ENCODE measurements at regions not wholly inside any gene's neighbourhood (a gene's known extent, or its start where the extent isn't known, plus 50 kb on each side); places are given as distances from the start of the nearest gene placed in this dataset.
A peak's percentile ranks its signal among the peaks of the same experiment; 100 is the strongest.
"Not testable (repeated sequence)": the region's sequence is repeated elsewhere in the genome, so short reads cannot be mapped to it uniquely, and the experiment has no call there.

DNA sequence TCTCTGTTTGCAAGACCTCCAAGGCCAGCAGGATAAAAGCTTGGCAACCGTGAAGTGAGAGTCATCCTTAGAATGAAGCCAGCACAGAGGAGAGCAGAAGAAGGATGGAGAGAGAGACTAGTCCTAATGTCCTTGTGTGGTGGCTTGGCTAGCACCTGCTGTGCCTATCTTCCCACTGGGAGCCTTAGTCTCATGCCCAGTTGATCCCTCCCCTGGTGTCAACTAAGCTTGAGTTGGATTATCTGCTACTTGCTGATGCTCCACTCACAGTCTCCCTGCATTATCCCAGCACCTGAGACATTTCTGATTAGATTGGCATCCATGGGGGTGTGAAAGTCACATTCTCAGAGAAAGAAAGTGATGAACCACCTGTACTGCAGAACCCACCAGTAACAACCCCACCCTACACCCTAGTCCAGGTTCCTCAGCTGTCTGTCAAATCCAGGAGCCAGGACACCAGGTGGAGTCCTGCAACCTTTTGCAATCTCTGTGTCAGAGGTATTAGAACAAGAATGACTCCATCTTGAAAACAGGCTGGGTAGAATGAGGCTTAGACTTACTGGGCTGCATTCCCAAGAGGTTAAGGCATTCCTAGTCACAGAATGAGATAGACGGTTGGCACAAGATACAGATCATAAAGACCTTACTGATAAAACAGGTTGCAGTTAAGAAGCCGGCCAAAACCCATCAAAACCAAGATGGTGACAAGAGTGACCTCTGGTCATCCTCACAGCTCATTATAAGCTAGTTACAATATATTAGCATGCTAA is 460.2 kb upstream of the C16orf82 start:
- TF ChIP-seq, protein P1, sequence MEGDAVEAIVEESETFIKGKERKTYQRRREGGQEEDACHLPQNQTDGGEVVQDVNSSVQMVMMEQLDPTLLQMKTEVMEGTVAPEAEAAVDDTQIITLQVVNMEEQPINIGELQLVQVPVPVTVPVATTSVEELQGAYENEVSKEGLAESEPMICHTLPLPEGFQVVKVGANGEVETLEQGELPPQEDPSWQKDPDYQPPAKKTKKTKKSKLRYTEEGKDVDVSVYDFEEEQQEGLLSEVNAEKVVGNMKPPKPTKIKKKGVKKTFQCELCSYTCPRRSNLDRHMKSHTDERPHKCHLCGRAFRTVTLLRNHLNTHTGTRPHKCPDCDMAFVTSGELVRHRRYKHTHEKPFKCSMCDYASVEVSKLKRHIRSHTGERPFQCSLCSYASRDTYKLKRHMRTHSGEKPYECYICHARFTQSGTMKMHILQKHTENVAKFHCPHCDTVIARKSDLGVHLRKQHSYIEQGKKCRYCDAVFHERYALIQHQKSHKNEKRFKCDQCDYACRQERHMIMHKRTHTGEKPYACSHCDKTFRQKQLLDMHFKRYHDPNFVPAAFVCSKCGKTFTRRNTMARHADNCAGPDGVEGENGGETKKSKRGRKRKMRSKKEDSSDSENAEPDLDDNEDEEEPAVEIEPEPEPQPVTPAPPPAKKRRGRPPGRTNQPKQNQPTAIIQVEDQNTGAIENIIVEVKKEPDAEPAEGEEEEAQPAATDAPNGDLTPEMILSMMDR (IDR thresholded peaks at IDR 0.05; ENCODE audit: low read depth, low read length): no peak
- H3K9me3 ChIP-seq (ENCODE audit: severe bottlenecking): no peaks in the 10 kb centered on the region
- H3K27me3 ChIP-seq (ENCODE audit: insufficient read depth, low read depth, severe bottlenecking): peaks cover 6% of the 10 kb centered on the region
- H3K27ac ChIP-seq: no peak overlapping the region
- H3K36me3 ChIP-seq: no peaks in the 10 kb centered on the region
- H3K4me3 ChIP-seq (ENCODE audit: low read depth, low read length): no peak overlapping the region
- DNase-seq: peak; percentile 32

DNA sequence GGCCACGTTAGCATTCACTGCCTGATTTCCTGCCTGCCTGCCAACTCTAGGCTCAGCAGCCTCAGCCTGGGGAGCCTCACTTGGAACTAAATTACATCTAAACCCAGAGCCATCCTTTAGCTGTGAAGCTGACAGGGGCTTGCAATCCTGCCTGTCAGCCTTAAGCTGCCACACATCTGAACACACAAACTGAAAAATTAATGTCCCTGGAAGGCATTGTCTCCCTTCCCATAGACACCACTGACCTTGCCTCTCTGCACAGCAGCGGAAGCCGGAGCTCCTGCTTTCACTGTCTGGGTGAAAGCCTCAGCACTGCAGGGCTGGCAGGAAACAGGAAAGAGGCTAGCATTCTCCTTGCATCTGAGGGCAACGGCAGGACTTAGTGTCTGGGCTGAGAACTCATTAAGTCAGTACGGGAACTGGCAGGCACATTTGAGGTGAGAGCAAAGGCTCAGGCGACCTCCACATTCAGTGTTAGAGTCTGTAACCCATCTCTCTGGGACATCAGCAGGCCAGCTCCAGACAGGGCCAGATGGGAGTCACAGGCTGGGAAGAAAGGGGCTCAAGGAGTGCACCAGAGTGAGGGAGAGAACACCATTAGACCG is 452.4 kb upstream of the C16orf82 start:
- Histone ChIP-seq H3K27me3 (ENCODE audit: insufficient read depth, low read depth, severe bottlenecking) (no peaks in the 10 kb centered on the region), H3K9me3 (ENCODE audit: severe bottlenecking) (no peaks in the 10 kb centered on the region), H3K27ac (no peak overlapping the region), H3K36me3 (no peaks in the 10 kb centered on the region), H3K4me3 (ENCODE audit: low read depth, low read length) (peak overlapping the region; percentile 5; the same call in 1 of the 2 replicates)
- peak; percentile 51 for DNase-seq
- TF ChIP-seq, protein P1 (IDR thresholded peaks at IDR 0.05; ENCODE audit: low read depth, low read length): no peak

DNA sequence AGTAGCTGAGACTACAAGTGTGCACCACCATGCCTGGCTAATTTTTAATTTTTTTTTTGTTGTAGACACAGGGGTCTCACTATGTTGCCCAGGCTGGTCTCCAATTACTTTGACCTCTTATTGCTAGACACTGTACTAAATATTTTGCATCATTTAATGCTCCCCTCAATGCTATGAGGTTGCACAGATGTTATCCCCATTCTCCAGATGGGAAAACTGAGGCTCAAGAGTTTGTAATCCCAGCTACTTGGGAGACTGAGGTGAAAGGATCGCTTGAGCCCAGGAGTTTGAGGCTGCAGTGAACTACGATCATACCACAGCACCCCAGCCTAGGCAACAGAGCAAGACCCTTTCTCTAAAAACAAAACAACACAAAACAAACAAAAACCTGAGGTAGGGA is 443.3 kb upstream of the C16orf82 start:
- TF ChIP-seq, protein P1 (IDR thresholded peaks at IDR 0.05; ENCODE audit: low read depth, low read length): no peak
- H3K27me3 ChIP-seq (ENCODE audit: insufficient read depth, low read depth, severe bottlenecking): peaks cover 23% of the 10 kb centered on the region

DNA sequence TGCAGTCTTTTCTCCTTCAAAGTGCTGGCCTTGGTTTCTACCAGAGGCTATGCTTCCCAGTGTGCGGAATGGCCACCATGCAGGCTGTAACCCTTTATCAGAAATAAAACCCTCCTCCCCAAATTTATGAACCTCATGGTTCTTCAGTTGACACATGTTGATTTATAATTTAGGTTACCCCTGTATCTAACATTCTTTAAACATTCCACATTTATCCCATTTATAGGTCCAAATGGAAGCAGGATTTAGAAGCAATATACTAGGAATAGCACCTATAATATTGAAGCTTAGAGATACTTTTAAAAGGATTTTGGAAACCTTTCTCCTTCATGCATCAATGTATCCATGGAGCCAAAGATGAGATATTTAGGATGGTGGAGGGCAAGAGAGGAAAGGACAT is 438.8 kb upstream of the C16orf82 start:
- TF ChIP-seq, protein P1 (IDR thresholded peaks at IDR 0.05; ENCODE audit: low read depth, low read length): no peak
- Histone ChIP-seq H3K27ac (no peak overlapping the region), H3K4me3 (ENCODE audit: low read depth, low read length) (no peak overlapping the region), H3K36me3 (no peaks in the 10 kb centered on the region), H3K9me3 (ENCODE audit: severe bottlenecking) (peaks cover 11% of the 10 kb centered on the region), H3K27me3 (ENCODE audit: insufficient read depth, low read depth, severe bottlenecking) (peaks cover 42% of the 10 kb centered on the region)
- no peak for DNase-seq

More for the DNA sequence above, 443.3 kb upstream of the C16orf82 start:
- DNase-seq: no peak
- no peaks in the 10 kb centered on the region for H3K36me3 ChIP-seq
- no peak overlapping the region for H3K4me3 ChIP-seq (ENCODE audit: low read depth, low read length)
- no peaks in the 10 kb centered on the region for H3K9me3 ChIP-seq (ENCODE audit: severe bottlenecking)
- H3K27ac ChIP-seq: no peak overlapping the region

DNA sequence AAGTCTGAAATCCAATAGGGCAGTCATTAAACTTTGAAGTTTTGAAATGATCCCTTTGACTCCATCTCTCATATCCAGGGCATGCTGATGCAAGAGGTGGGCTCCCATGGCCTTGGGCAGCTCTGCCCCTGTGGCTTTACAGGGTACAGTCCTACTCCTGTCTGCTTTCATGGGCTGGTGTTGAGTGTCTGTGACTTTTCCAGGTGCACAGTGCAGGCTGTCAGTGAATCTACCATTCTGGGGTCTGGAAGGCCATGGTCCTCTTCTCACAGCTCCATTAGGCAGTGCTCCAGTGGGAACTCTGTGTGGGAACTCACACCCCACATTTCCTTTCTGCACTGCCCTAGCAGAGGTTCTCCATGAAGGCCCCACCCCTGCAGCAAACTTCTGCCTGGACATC is 435.4 kb upstream of the C16orf82 start:
- not testable (repeated sequence) for DNase-seq; H3K4me3 ChIP-seq (ENCODE audit: low read depth, low read length); H3K36me3 ChIP-seq; H3K27ac ChIP-seq
- peaks cover 24% of the 10 kb centered on the region for H3K9me3 ChIP-seq (ENCODE audit: severe bottlenecking)
- peaks cover 37% of the 10 kb centered on the region for H3K27me3 ChIP-seq (ENCODE audit: insufficient read depth, low read depth, severe bottlenecking)

DNA sequence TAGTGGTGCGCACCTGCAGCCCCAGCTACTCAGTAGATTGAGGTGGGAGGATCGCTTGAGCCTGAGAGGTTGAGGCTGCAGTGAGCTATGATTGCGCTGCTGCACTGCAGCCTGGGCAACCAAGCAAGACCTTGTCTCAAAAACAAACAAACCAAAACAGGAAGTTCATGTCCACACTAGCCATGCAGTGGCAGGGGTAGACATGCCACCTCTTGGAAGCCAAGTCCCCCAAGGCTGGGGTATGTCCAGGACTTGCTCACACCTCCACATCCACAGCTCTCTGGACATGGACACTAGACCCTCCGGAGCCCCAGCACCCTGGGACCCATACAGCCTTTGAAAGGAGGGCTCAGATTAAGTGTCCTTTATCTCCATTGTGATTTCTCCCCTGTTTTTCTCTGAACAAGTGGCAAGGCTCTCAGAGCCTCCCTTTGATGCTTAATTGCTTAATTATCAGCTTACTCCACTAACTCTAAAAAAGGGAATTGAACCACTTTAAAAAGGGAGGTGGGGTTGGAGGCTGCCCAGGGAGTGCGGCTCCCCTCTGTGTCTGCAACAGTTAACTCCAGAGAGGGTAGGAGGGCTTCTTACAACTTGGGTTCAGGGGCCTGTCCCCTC is 424.6 kb upstream of the C16orf82 start:
- Histone ChIP-seq H3K27me3 (ENCODE audit: insufficient read depth, low read depth, severe bottlenecking) (peaks cover 52% of the 10 kb centered on the region), H3K27ac (no peak overlapping the region), H3K9me3 (ENCODE audit: severe bottlenecking) (no peaks in the 10 kb centered on the region), H3K36me3 (no peaks in the 10 kb centered on the region), H3K4me3 (ENCODE audit: low read depth, low read length) (no peak overlapping the region)
- TF ChIP-seq, protein P1 (IDR thresholded peaks at IDR 0.05; ENCODE audit: low read depth, low read length): no peak
- no peak for DNase-seq

Data from WERI-Rb-1 (cell line).